AG10803 (cell line): ENCODE measurements at regions not wholly inside any gene's neighbourhood (a gene's known extent, or its start where the extent isn't known, plus 50 kb on each side); places are given as distances from the start of the nearest gene placed in this dataset.

ENCODE experiments used
- DNase-seq: peaks from one replicate; pipeline ENCODE4 v3.0.0; 2010; ENCODE audit warnings: low read depth
- H3K4me3 ChIP-seq: 2 replicates; pipeline ENCODE4 v1.5.1; 2011; ENCODE audit warnings: mild to moderate bottlenecking, low read length, control low read depth
- CTCF ChIP-seq: conservative IDR thresholded peaks from 2 replicates; pipeline ENCODE4 v1.5.1; 2011; ENCODE audit warnings: mild to moderate bottlenecking, low read length, control low read depth, inconsistent platforms

GRCh38 chr6:156175971-156176421 lies 601.2 kb upstream of the ARID1B start:
- no peak overlapping the region for H3K4me3 ChIP-seq
- no peak for TF ChIP-seq CTCF
- no peak for DNase-seq

- TF ChIP-seq CTCF, result no peak
- DNase-seq, result no peak
These were observed 601.7 kb upstream of the ARID1B start for GRCh38 chr6:156175433-156175832.

GRCh38 chr6:156174031-156174890 lies 602.9 kb upstream of the ARID1B start:
- no peak overlapping the region for H3K4me3 ChIP-seq
- TF ChIP-seq CTCF, result no peak
- no peak for DNase-seq

More at GRCh38 chr6:156175433-156175832, 601.7 kb upstream of the ARID1B start:
- no peak overlapping the region for H3K4me3 ChIP-seq

- TF ChIP-seq CTCF, result no peak
- no peak for DNase-seq
- H3K4me3 ChIP-seq, result no peak overlapping the region
These were observed 607.8 kb upstream of the ARID1B start for GRCh38 chr6:156169371-156169770.

- no peak overlapping the region; the same call in 1 of the 2 replicates for H3K4me3 ChIP-seq
These were observed 609.5 kb upstream of the ARID1B start for GRCh38 chr6:156167625-156168071.

GRCh38 chr6:156167016-156167624 lies 610.1 kb upstream of the ARID1B start:
- no peak overlapping the region for H3K4me3 ChIP-seq
- DNase-seq, result no peak
- TF ChIP-seq CTCF, result no peak

More at GRCh38 chr6:156167625-156168071, 609.5 kb upstream of the ARID1B start:
- no peak for TF ChIP-seq CTCF
- DNase-seq, result peak; percentile 3
